A549 (cell line): ENCODE measurements at regions not wholly inside any gene's neighbourhood (a gene's known extent, or its start where the extent isn't known, plus 50 kb on each side); places are given as distances from the start of the nearest gene placed in this dataset.

Experiments used
- ATAC-seq, 2 experiments: fragments of 200-7000 bp in 1 of 2; fragments of >200 bp in 1 of 2; cut with Nextera tagmentation in 1 of 2; cut with Tn5 transposase in 1 of 2; 3 replicates each; pipeline versions ENCODE4 v1.8.0 to v1.9.1; 2018 to 2020; ENCODE audit warnings: mild to moderate bottlenecking in 1 of 2, moderate library complexity in 1 of 2
- CTCF ChIA-PET: fragments of 300-600 bp; sonication (Branson Sonifier 250); formaldehyde crosslinking; extraction: SDS; loops from one replicate; lab custom pipeline; 2021; ENCODE audit warnings: antibody characterized with exemption, inconsistent platforms; lab: Yijun Ruan, JAX
- POLR2A ChIA-PET: fragments of 350-600 bp; formaldehyde crosslinking; extraction: SDS; loops from one replicate; lab custom pipeline; 2021; ENCODE audit warnings: antibody characterized with exemption, inconsistent platforms; lab: Yijun Ruan, JAX
- DNase-seq, 2 experiments: peaks; one replicate each; pipeline versions ENCODE4 v3.0.0 to v3.0.0-alpha.2; 2011 to 2016; ENCODE audit warnings: low read depth in 1 of 2, low spot score in 1 of 2
- FAIRE-seq: peaks from 2 replicates; lab custom pipeline; 2011; peaks lifted over from hg19 to GRCh38; lab: Jason Lieb, UNC
- H3K27ac ChIP-seq, 2 experiments: fragments of >200 bp; sonication (Bioruptor Twin); formaldehyde crosslinking; 3 replicates each; pipeline ENCODE4 v1.5.1; 2016 to 2017
- H3K4me1 ChIP-seq: fragments of >200 bp; sonication (Bioruptor Twin); formaldehyde crosslinking; 3 replicates; pipeline ENCODE4 v1.6.1; 2016
- H3K4me2 ChIP-seq: fragments of >200 bp; sonication (Bioruptor Twin); formaldehyde crosslinking; 3 replicates; pipeline ENCODE4 v1.6.1; 2016
- H3K4me3 ChIP-seq: fragments of >200 bp; sonication (Bioruptor Twin); formaldehyde crosslinking; 3 replicates; pipeline ENCODE4 v1.5.1; 2016
- H3K9me3 ChIP-seq: fragments of >200 bp; sonication (Bioruptor Twin); formaldehyde crosslinking; 3 replicates; pipeline ENCODE4 v1.6.1; 2016
- CEBPB ChIP-seq, 2 experiments: fragments of >200 bp in 1 of 2; sonication (Bioruptor Twin) in 1 of 2; formaldehyde crosslinking in 1 of 2; IDR thresholded peaks; 2 replicates each; pipeline ENCODE4 v1.6.1; 2012 to 2016
- CHD2 ChIP-seq: fragments of 150-350 bp; IDR thresholded peaks from 2 replicates; pipeline ENCODE4 v1.6.1; 2014; ENCODE audit warnings: low read length; ENCODE audit not compliant: partially characterized antibody
- CHD4 ChIP-seq: fragments of 200-600 bp; sonication (generic); IDR thresholded peaks from 2 replicates; pipeline ENCODE4 v1.6.1; 2016; ENCODE audit warnings: antibody characterized with exemption, mild to moderate bottlenecking, borderline replicate concordance
- EHF ChIP-seq: fragments of 250-450 bp; sonication (Bioruptor Pico); IDR thresholded peaks from 2 replicates; pipeline ENCODE4 v1.5.0; 2020; ENCODE audit warnings: mild to moderate bottlenecking
- EHMT2 ChIP-seq: fragments of 200-600 bp; sonication (generic); IDR thresholded peaks from 2 replicates; pipeline ENCODE4 v1.6.1; 2016; ENCODE audit warnings: antibody characterized with exemption, low read depth, mild to moderate bottlenecking, moderate library complexity
- FOSB ChIP-seq: fragments of 250-450 bp; sonication (Bioruptor Pico); IDR thresholded peaks from 2 replicates; pipeline ENCODE4 v1.5.0; 2020; ENCODE audit warnings: mild to moderate bottlenecking, moderate library complexity
- FOSL2 ChIP-seq, 2 experiments: fragments of 450-650 bp in 1 of 2; fragments of >200 bp in 1 of 2; sonication (Bioruptor Twin) in 1 of 2; formaldehyde crosslinking; IDR thresholded peaks; 2 replicates each; pipeline versions ENCODE4 v1.5.0 to v1.6.1; 2016 to 2020; ENCODE audit warnings: mild to moderate bottlenecking in 1 of 2, moderate library complexity in 1 of 2
- FOXS1 ChIP-seq: fragments of 250-450 bp; sonication (Bioruptor Pico); IDR thresholded peaks from 2 replicates; pipeline ENCODE4 v1.5.0; 2020; ENCODE audit warnings: mild to moderate bottlenecking, moderate library complexity
- HDAC2 ChIP-seq: fragments of 200-600 bp; sonication (generic); IDR thresholded peaks from 2 replicates; pipeline ENCODE4 v1.6.1; 2016
- HES2 ChIP-seq: fragments of >200 bp; sonication (Bioruptor Twin); formaldehyde crosslinking; IDR thresholded peaks from 2 replicates; pipeline ENCODE4 v1.6.1; 2016
- HOXA7 ChIP-seq: fragments of 250-450 bp; sonication (Bioruptor Pico); IDR thresholded peaks from 2 replicates; pipeline ENCODE4 v1.5.0; 2020; ENCODE audit warnings: mild to moderate bottlenecking, moderate library complexity
- HOXB13 ChIP-seq: fragments of 250-450 bp; sonication (Bioruptor Pico); IDR thresholded peaks from 2 replicates; pipeline ENCODE4 v1.5.0; 2020; ENCODE audit warnings: low read depth, mild to moderate bottlenecking, moderate library complexity
- KDM1A ChIP-seq: fragments of 200-600 bp; sonication (generic); IDR thresholded peaks from 2 replicates; pipeline ENCODE4 v1.6.1; 2016; ENCODE audit warnings: low read depth, mild to moderate bottlenecking
- KDM5A ChIP-seq: fragments of 200-600 bp; sonication (generic); IDR thresholded peaks from 2 replicates; pipeline ENCODE4 v1.6.1; 2016; ENCODE audit warnings: antibody characterized with exemption, mild to moderate bottlenecking
- MAFK ChIP-seq: fragments of 450-650 bp; IDR thresholded peaks from 2 replicates; pipeline ENCODE4 v1.6.1; 2014; ENCODE audit not compliant: partially characterized antibody
- MAX ChIP-seq: IDR thresholded peaks from 2 replicates; pipeline ENCODE4 v1.6.1; 2012
- MAZ ChIP-seq: fragments of 150-350 bp; IDR thresholded peaks from 2 replicates; pipeline ENCODE4 v1.6.1; 2014; ENCODE audit warnings: antibody characterized with exemption, low read depth, low read length, borderline replicate concordance
- NFE2L2 ChIP-seq: fragments of 150-350 bp; conservative IDR thresholded peaks from 2 replicates; pipeline ENCODE4 v1.6.1; 2014; ENCODE audit warnings: low read length
- NR3C1 ChIP-seq: fragments of >200 bp; sonication (Bioruptor Twin); formaldehyde crosslinking; IDR thresholded peaks from 3 replicates; pipeline ENCODE4 v1.6.1; 2017
- PHF8 ChIP-seq: fragments of 200-600 bp; sonication (generic); IDR thresholded peaks from 2 replicates; pipeline ENCODE4 v1.6.1; 2016; ENCODE audit warnings: low read depth, mild to moderate bottlenecking, antibody characterized with exemption, moderate library complexity, borderline replicate concordance
- RARB ChIP-seq: fragments of 250-450 bp; sonication (Bioruptor Pico); IDR thresholded peaks from 2 replicates; pipeline ENCODE4 v1.8.0; 2021; ENCODE audit warnings: mild to moderate bottlenecking, moderate library complexity
- RCOR1 ChIP-seq: fragments of 150-350 bp; IDR thresholded peaks from 2 replicates; pipeline ENCODE4 v1.6.1; 2014; ENCODE audit warnings: antibody characterized with exemption, low read length, low read depth
- REST ChIP-seq: fragments of 200-600 bp; sonication (generic); IDR thresholded peaks from 2 replicates; pipeline ENCODE4 v1.6.1; 2016; ENCODE audit warnings: antibody characterized with exemption, mild to moderate bottlenecking, moderate library complexity
- RFX5 ChIP-seq: fragments of 450-650 bp; IDR thresholded peaks from 2 replicates; pipeline ENCODE4 v1.7.1; 2014; ENCODE audit warnings: antibody characterized with exemption, mild to moderate bottlenecking, moderate library complexity
- SMC3 ChIP-seq: fragments of >200 bp; sonication (Bioruptor Twin); formaldehyde crosslinking; IDR thresholded peaks from 3 replicates; pipeline ENCODE4 v1.6.1; 2018; ENCODE audit warnings: inconsistent platforms
- SREBF2 ChIP-seq: fragments of 450-650 bp; IDR thresholded peaks from 2 replicates; pipeline ENCODE4 v1.6.1; 2014; ENCODE audit warnings: mild to moderate bottlenecking, moderate library complexity
- TFCP2L1 ChIP-seq: fragments of 250-450 bp; sonication (Bioruptor Pico); IDR thresholded peaks from 2 replicates; pipeline ENCODE4 v1.5.0; 2021; ENCODE audit warnings: mild to moderate bottlenecking
- TP53 ChIP-seq: fragments of 250-450 bp; sonication (Bioruptor Pico); IDR thresholded peaks from 2 replicates; pipeline ENCODE4 v1.5.0; 2021; ENCODE audit warnings: mild to moderate bottlenecking, moderate library complexity
- ZC3H11A ChIP-seq: fragments of 450-650 bp; IDR thresholded peaks from 2 replicates; pipeline ENCODE4 v1.6.1; 2014; ENCODE audit warnings: antibody characterized with exemption, mild to moderate bottlenecking
- WGBS: methylation state at CpG from one replicate; pipeline ENCODE4 v1.1.6; 2017; ENCODE audit errors: missing lambda C conversion rate; 5-methylcytosine and 5-hydroxymethylcytosine counted together
- TF ChIP-seq, protein P1 (sequence below): fragments of 250-450 bp; sonication (Bioruptor Pico); IDR thresholded peaks from 2 replicates; pipeline ENCODE4 v1.5.0; 2020; ENCODE audit warnings: low read depth, mild to moderate bottlenecking, moderate library complexity
- TF ChIP-seq, protein P2 (sequence below): fragments of 150-350 bp; IDR thresholded peaks from 2 replicates; pipeline ENCODE4 v1.6.1; 2014; ENCODE audit warnings: low read depth, mild to moderate bottlenecking, low read length
- TF ChIP-seq, protein P3 (sequence below): fragments of 450-650 bp; IDR thresholded peaks from 2 replicates; pipeline ENCODE4 v1.6.1; 2014; ENCODE audit warnings: antibody characterized with exemption

- TF ChIP-seq, protein P1, sequence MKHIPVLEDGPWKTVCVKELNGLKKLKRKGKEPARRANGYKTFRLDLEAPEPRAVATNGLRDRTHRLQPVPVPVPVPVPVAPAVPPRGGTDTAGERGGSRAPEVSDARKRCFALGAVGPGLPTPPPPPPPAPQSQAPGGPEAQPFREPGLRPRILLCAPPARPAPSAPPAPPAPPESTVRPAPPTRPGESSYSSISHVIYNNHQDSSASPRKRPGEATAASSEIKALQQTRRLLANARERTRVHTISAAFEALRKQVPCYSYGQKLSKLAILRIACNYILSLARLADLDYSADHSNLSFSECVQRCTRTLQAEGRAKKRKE: no peak
- TF ChIP-seq RCOR1: no peak
- TF ChIP-seq PHF8: no peak
- no peak for TF ChIP-seq RARB
- no peak for TF ChIP-seq SREBF2
Measured at GRCh38 chr3:151635905-151636304, 97.8 kb upstream of the AADACL2 start (continued).

GRCh38 chr3:151631946-151632345 is 101.8 kb upstream of the AADACL2 start:
- FAIRE-seq (no peak), DNase-seq (no peak), ATAC-seq (no peak)
- ChIA-PET POLR2A (no interaction called here), CTCF (no interaction called here)
- Histone ChIP-seq H3K4me2 (no peak overlapping the region), H3K9me3 (no peaks in the 10 kb centered on the region), H3K27ac (no peak overlapping the region), H3K4me3 (no peak overlapping the region), H3K4me1 (peaks cover 7% of the 10 kb centered on the region; the same call in 2 of the 3 replicates)
- 61% methylated on average over 2 of the region's 2 CpGs for WGBS
- TF ChIP-seq EHF (CRISPR knock-in tag) (no peak), PHF8 (no peak), TP53 (no peak), KDM1A (no peak), HOXA7 (CRISPR knock-in tag) (no peak), FOXS1 (CRISPR knock-in tag) (no peak), MAX (no peak), ZC3H11A (no peak), MAFK (no peak), SREBF2 (no peak), HDAC2 (no peak), NR3C1 (no peak), TFCP2L1 (CRISPR knock-in tag) (no peak), CHD2 (no peak)
- TF ChIP-seq, protein P2, sequence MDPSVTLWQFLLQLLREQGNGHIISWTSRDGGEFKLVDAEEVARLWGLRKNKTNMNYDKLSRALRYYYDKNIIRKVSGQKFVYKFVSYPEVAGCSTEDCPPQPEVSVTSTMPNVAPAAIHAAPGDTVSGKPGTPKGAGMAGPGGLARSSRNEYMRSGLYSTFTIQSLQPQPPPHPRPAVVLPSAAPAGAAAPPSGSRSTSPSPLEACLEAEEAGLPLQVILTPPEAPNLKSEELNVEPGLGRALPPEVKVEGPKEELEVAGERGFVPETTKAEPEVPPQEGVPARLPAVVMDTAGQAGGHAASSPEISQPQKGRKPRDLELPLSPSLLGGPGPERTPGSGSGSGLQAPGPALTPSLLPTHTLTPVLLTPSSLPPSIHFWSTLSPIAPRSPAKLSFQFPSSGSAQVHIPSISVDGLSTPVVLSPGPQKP: no peak
- TF ChIP-seq, protein P3, sequence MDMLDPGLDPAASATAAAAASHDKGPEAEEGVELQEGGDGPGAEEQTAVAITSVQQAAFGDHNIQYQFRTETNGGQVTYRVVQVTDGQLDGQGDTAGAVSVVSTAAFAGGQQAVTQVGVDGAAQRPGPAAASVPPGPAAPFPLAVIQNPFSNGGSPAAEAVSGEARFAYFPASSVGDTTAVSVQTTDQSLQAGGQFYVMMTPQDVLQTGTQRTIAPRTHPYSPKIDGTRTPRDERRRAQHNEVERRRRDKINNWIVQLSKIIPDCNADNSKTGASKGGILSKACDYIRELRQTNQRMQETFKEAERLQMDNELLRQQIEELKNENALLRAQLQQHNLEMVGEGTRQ: no peak

GRCh38 chr3:151630938-151631441 is 102.7 kb upstream of the AADACL2 start:
- peaks cover 7% of the 10 kb centered on the region; the same call in 2 of the 3 replicates for H3K4me1 ChIP-seq
- CTCF ChIA-PET: interaction anchor here (1.4 kb wide), 1 partner anchor 25 kb away, joined by 3 read pairs; no protein-coding TSS in a partner anchor
- no peak for ATAC-seq
- no peak overlapping the region for H3K4me3 ChIP-seq
- no peaks in the 10 kb centered on the region for H3K9me3 ChIP-seq
- H3K27ac ChIP-seq: no peak overlapping the region
- peak; percentile 43 for FAIRE-seq
- POLR2A ChIA-PET: no interaction called here
- no peak overlapping the region for H3K4me2 ChIP-seq
- WGBS: 94% methylated on average over 1 of the region's 1 CpG
- no peak for DNase-seq
- TF ChIP-seq HES2: no peak
- no peak for TF ChIP-seq RARB
- no peak for TF ChIP-seq CHD4
- TF ChIP-seq CEBPB (IDR thresholded peaks at IDR 0.05): no peak
- no peak for TF ChIP-seq MAX
- no peak for TF ChIP-seq NFE2L2
- no peak for TF ChIP-seq FOSL2 (IDR thresholded peaks at IDR 0.05)
- TF ChIP-seq FOSL2 (CRISPR knock-in tag; IDR thresholded peaks at IDR 0.05): no peak
- TF ChIP-seq RFX5: no peak
- no peak for TF ChIP-seq EHMT2
- no peak for TF ChIP-seq HOXB13 (CRISPR knock-in tag)
- no peak for TF ChIP-seq MAZ
- TF ChIP-seq REST: no peak
- TF ChIP-seq KDM5A: no peak
- no peak for TF ChIP-seq EHF (CRISPR knock-in tag)
- TF ChIP-seq FOSB: no peak
- TF ChIP-seq SMC3: no peak
